ENCODE measurements at regions not wholly inside any gene's neighbourhood (a gene's known extent, or its start where the extent isn't known, plus 50 kb on each side); places are given as distances from the start of the nearest gene placed in this dataset.
"Not testable (repeated sequence)": the region's sequence is repeated elsewhere in the genome, so short reads cannot be mapped to it uniquely, and the experiment has no call there.

GRCh38 chr17:14452856-14453255 is 152.0 kb downstream of the HS3ST3B1 start:
- DNase-seq = no peak

GRCh38 chr17:14451729-14452191 is 150.9 kb downstream of the HS3ST3B1 start:
- DNase-seq = no peak

GRCh38 chr17:14448818-14449217 is 147.9 kb downstream of the HS3ST3B1 start:
- no peak for DNase-seq

- no peak for DNase-seq
Measured at GRCh38 chr17:14446825-14447224, 145.9 kb downstream of the HS3ST3B1 start.

- no peak for DNase-seq
Measured at GRCh38 chr17:14444915-14445314, 144.0 kb downstream of the HS3ST3B1 start.

- no peak for DNase-seq
Measured at GRCh38 chr17:14442798-14443528, 142.1 kb downstream of the HS3ST3B1 start.

GRCh38 chr17:14437176-14437575 is 136.3 kb downstream of the HS3ST3B1 start:
- DNase-seq = no peak

GRCh38 chr17:14436266-14436665 is 135.4 kb downstream of the HS3ST3B1 start:
- no peak for DNase-seq

- DNase-seq = no peak
Measured at GRCh38 chr17:14434506-14434905, 133.6 kb downstream of the HS3ST3B1 start.

- no peak for DNase-seq
Measured at GRCh38 chr17:14432079-14432478, 131.2 kb downstream of the HS3ST3B1 start.

GRCh38 chr17:14429084-14429483 is 128.2 kb downstream of the HS3ST3B1 start:
- DNase-seq = no peak

GRCh38 chr17:14428648-14429029 is 127.8 kb downstream of the HS3ST3B1 start:
- no peak for DNase-seq

- DNase-seq = no peak
Measured at GRCh38 chr17:14427900-14428647, 127.2 kb downstream of the HS3ST3B1 start.

- DNase-seq = not testable (repeated sequence)
Measured at GRCh38 chr17:14423156-14423555, 122.3 kb downstream of the HS3ST3B1 start.

GRCh38 chr17:14417336-14417735 is 116.5 kb downstream of the HS3ST3B1 start:
- no peak for DNase-seq

GRCh38 chr17:14409292-14409691 is 108.4 kb downstream of the HS3ST3B1 start:
- DNase-seq = no peak

GRCh38 chr17:14407541-14407940 is 106.7 kb downstream of the HS3ST3B1 start:
- DNase-seq = no peak

- DNase-seq = no peak
Measured at GRCh38 chr17:14405189-14405588, 104.3 kb downstream of the HS3ST3B1 start.

Measured in kidney glomerular epithelial cell (primary cell).